HepG2 (cell line): ENCODE measurements at regions not wholly inside any gene's neighbourhood (a gene's known extent, or its start where the extent isn't known, plus 50 kb on each side); places are given as distances from the start of the nearest gene placed in this dataset.

Experiments
- ATAC-seq: fragments of 200-7000 bp; cut with Tn5 transposase; 3 replicates; pipeline ENCODE4 v1.9.1; 2020; ENCODE audit warnings: mild to moderate bottlenecking, moderate library complexity
- BruUV-seq: library from RNA; stranded (reverse); fragments of 400-500 nt; replicated peaks from 2 replicates; lab custom pipeline; 2021; lab: Mats Ljungman, UMichigan
- CTCF ChIA-PET: fragments of 300-600 bp; formaldehyde crosslinking; extraction: SDS; loops from one replicate; lab custom pipeline; 2021; ENCODE audit warnings: low total read pairs, inconsistent platforms, low intra/inter-chr PET ratio; lab: Yijun Ruan, JAX
- POLR2A ChIA-PET: fragments of 350-600 bp; sonication (Branson Sonifier 250); formaldehyde crosslinking; loops from one replicate; lab custom pipeline; 2020; ENCODE audit warnings: antibody characterized with exemption, inconsistent platforms; lab: Yijun Ruan, JAX
- DNase-seq: peaks from one replicate; pipeline ENCODE4 v3.0.0-alpha.2; 2015; ENCODE audit warnings: low spot score
- FAIRE-seq: peaks from 3 replicates; lab custom pipeline; 2011; peaks lifted over from hg19 to GRCh38; lab: Jason Lieb, UNC
- H2AFZ ChIP-seq: one replicate; pipeline ENCODE4 v1.6.1; 2011; ENCODE audit warnings: low read length, inconsistent platforms
- H3K27ac ChIP-seq: fragments of 300-600 bp; 3 replicates; pipeline ENCODE4 v1.8.0; 2011; ENCODE audit warnings: mixed run types, mild to moderate bottlenecking, mixed read lengths, low read length, inconsistent platforms; ENCODE audit not compliant: insufficient read depth; ENCODE audit errors: extremely low read length
- H3K27me3 ChIP-seq, 2 experiments: fragments of 200-600 bp in 1 of 2; 2 replicates in 1 of 2; 3 replicates in 1 of 2; pipeline versions ENCODE4 v1.6.0 to v1.8.0; 2011; ENCODE audit warnings: low read length in 2 of 2, mild to moderate bottlenecking in 2 of 2, moderate library complexity in 2 of 2, inconsistent platforms in 1 of 2; ENCODE audit not compliant: insufficient read depth in 2 of 2, control insufficient read depth in 1 of 2
- H3K36me3 ChIP-seq, 2 experiments: fragments of 200-600 bp in 1 of 2; replicated peaks in 1 of 2; 2 replicates in 1 of 2; 3 replicates in 1 of 2; pipeline versions ENCODE4 v1.5.1 to v1.8.0; 2011; ENCODE audit warnings: low read length in 2 of 2, inconsistent platforms in 1 of 2; ENCODE audit not compliant: insufficient read depth in 2 of 2, control insufficient read depth in 1 of 2
- H3K4me1 ChIP-seq: 2 replicates; pipeline ENCODE4 v1.5.1; 2012; ENCODE audit warnings: low read length, inconsistent platforms; ENCODE audit not compliant: insufficient read depth
- H3K4me2 ChIP-seq: 2 replicates; pipeline ENCODE4 v1.6.0; 2011; ENCODE audit warnings: low read depth, low read length, inconsistent platforms
- H3K4me3 ChIP-seq, 3 experiments: fragments of 200-600 bp in 1 of 3; sonication (generic), shearing (Covaris generic) in 1 of 3; replicated peaks in 1 of 3; 2 replicates each; pipeline ENCODE4 v1.5.1; 2011 to 2016; ENCODE audit warnings: low read length in 3 of 3, inconsistent platforms in 2 of 3, low read depth in 2 of 3, mild to moderate bottlenecking in 2 of 3, control low read depth in 1 of 3, mixed read lengths in 1 of 3; ENCODE audit not compliant: insufficient read depth in 1 of 3
- H3K79me2 ChIP-seq: one replicate; pipeline ENCODE4 v1.6.1; 2011; ENCODE audit warnings: low read length, inconsistent platforms; ENCODE audit not compliant: insufficient read depth
- H3K9ac ChIP-seq: 2 replicates; pipeline ENCODE4 v1.6.0; 2011; ENCODE audit warnings: mild to moderate bottlenecking, low read depth, low read length, inconsistent platforms; ENCODE audit not compliant: insufficient read depth
- H3K9me3 ChIP-seq: 2 replicates; pipeline ENCODE4 v1.5.1; 2012; ENCODE audit warnings: mild to moderate bottlenecking, low read length
- H4K20me1 ChIP-seq: 2 replicates; pipeline ENCODE4 v1.6.0; 2011; ENCODE audit warnings: inconsistent platforms, mild to moderate bottlenecking, low read length, moderate library complexity; ENCODE audit not compliant: insufficient read depth
- MED8 ChIP-seq: sonication (generic); formaldehyde crosslinking; IDR thresholded peaks from 2 replicates; pipeline ENCODE4 v1.8.1; 2023; ENCODE audit warnings: mild to moderate bottlenecking, missing genetic modification reagents; ENCODE audit not compliant: insufficient replicate concordance
- ZC3H13 ChIP-seq: sonication (generic); formaldehyde crosslinking; IDR thresholded peaks from 2 replicates; pipeline ENCODE4 v1.8.1; 2023; ENCODE audit warnings: mild to moderate bottlenecking, missing genetic modification reagents, moderate library complexity
- ZNF136 ChIP-seq: sonication (generic); formaldehyde crosslinking; IDR thresholded peaks from 2 replicates; pipeline ENCODE4 v1.8.1; 2022; ENCODE audit warnings: low read depth, mild to moderate bottlenecking, moderate library complexity, missing genetic modification reagents
- WGBS: methylation state at CpG from one replicate; pipeline ENCODE4 v1.1.6; 2017; ENCODE audit warnings: low lambda C conversion rate; 5-methylcytosine and 5-hydroxymethylcytosine counted together
- in situ Hi-C: cut with HindIII; loops from 2 replicates; pipeline ENCODE4 v1.10.0; 2017; ENCODE audit warnings: low pct_unique_long_range_greater_than_20kb; ENCODE audit not compliant: extremely low pct_ligation_motif_present
- intact Hi-C: fragments of 100-400 bp; cut with micrococcal nuclease; formaldehyde crosslinking; loops from one replicate; pipeline ENCODE4 v1.10.0; 2022; ENCODE audit not compliant: unreplicated experiment
- TF ChIP-seq, protein P1 (sequence below): sonication (generic); formaldehyde crosslinking; IDR thresholded peaks from 2 replicates; pipeline ENCODE4 v1.4.0; 2020; ENCODE audit warnings: missing genetic modification reagents
- TF ChIP-seq, protein P2 (sequence below): fragments of 450-650 bp; IDR thresholded peaks from 2 replicates; pipeline ENCODE4 v1.6.1; 2016

DNA sequence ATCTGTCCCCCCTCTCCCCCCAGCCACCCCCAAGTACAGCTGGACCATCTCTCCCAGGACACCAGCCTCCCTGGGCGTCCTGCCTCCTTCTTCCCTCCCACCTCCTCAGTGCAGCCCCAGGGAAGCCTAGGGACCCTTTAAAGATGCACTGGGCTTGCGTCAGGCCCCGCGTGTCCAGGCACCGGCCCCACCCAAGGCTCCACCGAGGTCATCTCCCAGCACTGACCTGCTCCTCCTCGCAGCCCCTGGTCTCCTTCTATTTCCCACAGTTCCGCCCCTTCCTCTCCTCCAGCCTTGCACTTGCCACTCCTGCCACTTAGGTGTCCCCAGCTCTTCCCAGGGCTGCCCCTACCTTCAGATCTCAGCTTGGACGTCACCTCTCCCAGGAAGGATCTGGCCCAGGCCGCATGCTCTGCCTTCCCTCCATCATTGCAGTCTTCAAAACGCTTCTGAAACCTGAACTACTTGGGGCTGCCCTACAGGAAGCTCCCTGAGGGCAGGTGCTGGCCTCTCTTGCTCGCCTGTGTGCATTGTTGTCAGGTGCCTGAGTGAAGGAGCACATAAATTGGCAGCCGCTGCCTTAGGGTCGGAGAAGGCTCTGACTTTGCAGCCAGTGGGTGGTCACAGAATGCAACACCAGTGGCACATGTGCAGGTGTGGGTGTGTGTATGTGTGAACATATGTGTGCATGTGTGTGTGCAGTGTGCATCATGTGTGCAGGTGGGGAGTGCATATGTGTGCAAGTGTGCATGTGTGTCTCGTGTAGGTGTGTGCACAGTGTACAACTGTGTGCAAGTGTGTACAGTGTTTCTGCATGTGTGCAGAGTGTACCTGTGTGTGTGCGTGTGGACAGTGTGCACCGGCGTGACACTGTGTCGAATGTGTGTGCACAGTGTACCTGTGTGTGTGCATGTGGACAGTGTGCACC lies 152.9 kb downstream of the C9orf50 start:
- Histone ChIP-seq H2AFZ (no peak overlapping the region), H3K4me1 (peaks cover 58% of the 10 kb centered on the region), H4K20me1 (no peaks in the 10 kb centered on the region), H3K4me3 (no peak overlapping the region), H3K9me3 (no peaks in the 10 kb centered on the region), H3K27ac (no peak overlapping the region), H3K79me2 (no peaks in the 10 kb centered on the region), H3K36me3 (no peaks in the 10 kb centered on the region), H3K9ac (no peak overlapping the region), H3K4me2 (no peak overlapping the region), H3K27me3 (peaks cover 9 to 29% of the 10 kb centered on the region in 2 experiments; a peak in 3 of 5 replicates)
- intact Hi-C loops, result no loop called here
- TF ChIP-seq, protein P1, sequence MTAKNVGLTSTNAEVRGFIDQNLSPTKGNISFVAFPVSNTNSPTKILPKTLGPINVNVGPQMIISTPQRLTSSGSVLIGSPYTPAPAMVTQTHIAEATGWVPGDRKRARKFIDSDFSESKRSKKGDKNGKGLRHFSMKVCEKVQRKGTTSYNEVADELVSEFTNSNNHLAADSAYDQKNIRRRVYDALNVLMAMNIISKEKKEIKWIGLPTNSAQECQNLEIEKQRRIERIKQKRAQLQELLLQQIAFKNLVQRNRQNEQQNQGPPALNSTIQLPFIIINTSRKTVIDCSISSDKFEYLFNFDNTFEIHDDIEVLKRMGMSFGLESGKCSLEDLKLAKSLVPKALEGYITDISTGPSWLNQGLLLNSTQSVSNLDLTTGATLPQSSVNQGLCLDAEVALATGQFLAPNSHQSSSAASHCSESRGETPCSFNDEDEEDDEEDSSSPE (CRISPR knock-in tag), result no peak
- TF ChIP-seq ZC3H13 (CRISPR knock-in tag), result no peak
- TF ChIP-seq, protein P2, sequence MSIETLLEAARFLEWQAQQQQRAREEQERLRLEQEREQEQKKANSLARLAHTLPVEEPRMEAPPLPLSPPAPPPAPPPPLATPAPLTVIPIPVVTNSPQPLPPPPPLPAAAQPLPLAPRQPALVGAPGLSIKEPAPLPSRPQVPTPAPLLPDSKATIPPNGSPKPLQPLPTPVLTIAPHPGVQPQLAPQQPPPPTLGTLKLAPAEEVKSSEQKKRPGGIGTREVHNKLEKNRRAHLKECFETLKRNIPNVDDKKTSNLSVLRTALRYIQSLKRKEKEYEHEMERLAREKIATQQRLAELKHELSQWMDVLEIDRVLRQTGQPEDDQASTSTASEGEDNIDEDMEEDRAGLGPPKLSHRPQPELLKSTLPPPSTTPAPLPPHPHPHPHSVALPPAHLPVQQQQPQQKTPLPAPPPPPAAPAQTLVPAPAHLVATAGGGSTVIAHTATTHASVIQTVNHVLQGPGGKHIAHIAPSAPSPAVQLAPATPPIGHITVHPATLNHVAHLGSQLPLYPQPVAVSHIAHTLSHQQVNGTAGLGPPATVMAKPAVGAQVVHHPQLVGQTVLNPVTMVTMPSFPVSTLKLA, result peak; percentile 77
- TF ChIP-seq ZNF136 (CRISPR knock-in tag), result no peak
- TF ChIP-seq MED8 (CRISPR knock-in tag), result no peak
- no TSS peak for BruUV-seq
- FAIRE-seq (no peak), DNase-seq (no peak), ATAC-seq (no peak)
- in situ Hi-C loops, result no loop called here
- CTCF ChIA-PET, result no interaction called here
- WGBS, result 50% methylated on average over 18 of the region's 19 CpGs
- POLR2A ChIA-PET, result interaction anchor here (1.4 kb wide), 1 partner anchor 29 kb away, joined by 4 read pairs; no protein-coding TSS in a partner anchor
